ENCODE measurements at regions not wholly inside any gene's neighbourhood (a gene's known extent, or its start where the extent isn't known, plus 50 kb on each side); places are given as distances from the start of the nearest gene placed in this dataset.

GRCh38 chr14:44107156-44107555 lies 399.9 kb downstream of the FSCB start:
- H3K4me1 Mint-ChIP-seq (ENCODE audit: low read depth): no peaks in the 10 kb centered on the region
- H3K36me3 Mint-ChIP-seq: no peaks in the 10 kb centered on the region
- no peak for DNase-seq
- intact Hi-C loops (cut with micrococcal nuclease): no loop called here
- peaks cover 26% of the 10 kb centered on the region for H3K9me3 Mint-ChIP-seq
- H3K4me3 Mint-ChIP-seq: no peak overlapping the region
- no peak overlapping the region for H3K27ac Mint-ChIP-seq
- ChIA-PET CTCF (no interaction called here), POLR2A (no interaction called here)
- no peaks in the 10 kb centered on the region for H3K27me3 Mint-ChIP-seq

GRCh38 chr14:44099743-44100488 lies 407.2 kb downstream of the FSCB start:
- intact Hi-C loops (cut with micrococcal nuclease): no loop called here
- no peak overlapping the region for H3K4me3 Mint-ChIP-seq
- ChIA-PET POLR2A (no interaction called here), CTCF (no interaction called here)
- no peak overlapping the region for H3K27ac Mint-ChIP-seq
- H3K36me3 Mint-ChIP-seq: no peaks in the 10 kb centered on the region
- DNase-seq: no peak
- H3K4me1 Mint-ChIP-seq (ENCODE audit: low read depth): no peaks in the 10 kb centered on the region
- H3K27me3 Mint-ChIP-seq: no peaks in the 10 kb centered on the region
- peaks cover 10% of the 10 kb centered on the region for H3K9me3 Mint-ChIP-seq

- intact Hi-C loops (cut with micrococcal nuclease): no loop called here
- H3K36me3 Mint-ChIP-seq: no peaks in the 10 kb centered on the region
- H3K27me3 Mint-ChIP-seq: no peaks in the 10 kb centered on the region
- POLR2A ChIA-PET: no interaction called here
- no peak overlapping the region for H3K4me3 Mint-ChIP-seq
- DNase-seq: no peak
- CTCF ChIA-PET: no interaction called here
- no peak overlapping the region for H3K27ac Mint-ChIP-seq
- no peaks in the 10 kb centered on the region for H3K4me1 Mint-ChIP-seq (ENCODE audit: low read depth)
- H3K9me3 Mint-ChIP-seq: peaks cover 18% of the 10 kb centered on the region
These were observed 425.9 kb downstream of the FSCB start for GRCh38 chr14:44081146-44081545.

GRCh38 chr14:44070046-44070445 lies 437.0 kb downstream of the FSCB start:
- DNase-seq: no peak
- Mint-ChIP-seq H3K4me1 (ENCODE audit: low read depth) (no peaks in the 10 kb centered on the region), H3K9me3 (peaks cover 10% of the 10 kb centered on the region), H3K27ac (no peak overlapping the region), H3K36me3 (no peaks in the 10 kb centered on the region), H3K27me3 (no peaks in the 10 kb centered on the region), H3K4me3 (no peak overlapping the region)
- intact Hi-C loops (cut with micrococcal nuclease): no loop called here
- POLR2A ChIA-PET: no interaction called here
- CTCF ChIA-PET: no interaction called here

- Mint-ChIP-seq H3K27me3 (no peaks in the 10 kb centered on the region), H3K4me1 (ENCODE audit: low read depth) (no peaks in the 10 kb centered on the region), H3K27ac (no peak overlapping the region), H3K36me3 (no peaks in the 10 kb centered on the region), H3K9me3 (peaks cover 2% of the 10 kb centered on the region), H3K4me3 (no peak overlapping the region)
- POLR2A ChIA-PET: no interaction called here
- CTCF ChIA-PET: no interaction called here
- intact Hi-C loops (cut with micrococcal nuclease): no loop called here
- DNase-seq: no peak
These were observed 453.7 kb downstream of the FSCB start for GRCh38 chr14:44053422-44053821.

GRCh38 chr14:44041700-44042099 lies 465.4 kb downstream of the FSCB start:
- DNase-seq: no peak
- Mint-ChIP-seq H3K4me1 (ENCODE audit: low read depth) (no peaks in the 10 kb centered on the region), H3K9me3 (peaks cover 3% of the 10 kb centered on the region), H3K27ac (no peak overlapping the region), H3K27me3 (no peaks in the 10 kb centered on the region), H3K36me3 (no peaks in the 10 kb centered on the region), H3K4me3 (no peak overlapping the region)
- ChIA-PET POLR2A (no interaction called here), CTCF (no interaction called here)
- intact Hi-C loops (cut with micrococcal nuclease): no loop called here

- ChIA-PET CTCF (no interaction called here), POLR2A (no interaction called here)
- Mint-ChIP-seq H3K27ac (no peak overlapping the region), H3K36me3 (no peaks in the 10 kb centered on the region), H3K27me3 (no peaks in the 10 kb centered on the region), H3K4me1 (ENCODE audit: low read depth) (no peaks in the 10 kb centered on the region), H3K4me3 (no peak overlapping the region), H3K9me3 (peaks cover 3% of the 10 kb centered on the region)
- intact Hi-C loops (cut with micrococcal nuclease): no loop called here
- DNase-seq: no peak
These were observed 466.5 kb downstream of the FSCB start for GRCh38 chr14:44040561-44040960.

- no peak overlapping the region for H3K4me3 Mint-ChIP-seq
- DNase-seq: no peak
- peaks cover 6% of the 10 kb centered on the region for H3K9me3 Mint-ChIP-seq
- POLR2A ChIA-PET: no interaction called here
- H3K36me3 Mint-ChIP-seq: no peaks in the 10 kb centered on the region
- H3K4me1 Mint-ChIP-seq (ENCODE audit: low read depth): no peaks in the 10 kb centered on the region
- intact Hi-C loops (cut with micrococcal nuclease): no loop called here
- H3K27me3 Mint-ChIP-seq: no peaks in the 10 kb centered on the region
- no peak overlapping the region for H3K27ac Mint-ChIP-seq
- CTCF ChIA-PET: no interaction called here
These were observed 470.8 kb downstream of the FSCB start for GRCh38 chr14:44036248-44036647.

GRCh38 chr14:44035707-44036106 lies 471.4 kb downstream of the FSCB start:
- no peak for DNase-seq
- H3K4me3 Mint-ChIP-seq: no peak overlapping the region
- H3K4me1 Mint-ChIP-seq (ENCODE audit: low read depth): no peaks in the 10 kb centered on the region
- intact Hi-C loops (cut with micrococcal nuclease): no loop called here
- POLR2A ChIA-PET: no interaction called here
- H3K36me3 Mint-ChIP-seq: no peaks in the 10 kb centered on the region
- H3K9me3 Mint-ChIP-seq: peaks cover 6% of the 10 kb centered on the region
- no peaks in the 10 kb centered on the region for H3K27me3 Mint-ChIP-seq
- CTCF ChIA-PET: no interaction called here
- H3K27ac Mint-ChIP-seq: no peak overlapping the region

GRCh38 chr14:44030831-44031383 lies 476.2 kb downstream of the FSCB start:
- no peak overlapping the region for H3K27ac Mint-ChIP-seq
- POLR2A ChIA-PET: no interaction called here

GRCh38 chr14:44029933-44030332 lies 477.1 kb downstream of the FSCB start:
- POLR2A ChIA-PET: no interaction called here
- Mint-ChIP-seq H3K9me3 (peaks cover 3% of the 10 kb centered on the region), H3K36me3 (no peaks in the 10 kb centered on the region), H3K4me1 (ENCODE audit: low read depth) (no peaks in the 10 kb centered on the region), H3K27me3 (no peaks in the 10 kb centered on the region), H3K4me3 (no peak overlapping the region), H3K27ac (no peak overlapping the region)
- DNase-seq: no peak
- CTCF ChIA-PET: no interaction called here
- intact Hi-C loops (cut with micrococcal nuclease): no loop called here

More at GRCh38 chr14:44030831-44031383, 476.2 kb downstream of the FSCB start:
- H3K27me3 Mint-ChIP-seq: no peaks in the 10 kb centered on the region
- H3K36me3 Mint-ChIP-seq: no peaks in the 10 kb centered on the region
- no peak overlapping the region for H3K4me3 Mint-ChIP-seq
- peaks cover 3% of the 10 kb centered on the region for H3K9me3 Mint-ChIP-seq
- CTCF ChIA-PET: no interaction called here
- no peak for DNase-seq
- H3K4me1 Mint-ChIP-seq (ENCODE audit: low read depth): no peaks in the 10 kb centered on the region
- intact Hi-C loops (cut with micrococcal nuclease): no loop called here

- peaks cover 4% of the 10 kb centered on the region for H3K9me3 Mint-ChIP-seq
- DNase-seq: no peak
- H3K4me1 Mint-ChIP-seq (ENCODE audit: low read depth): no peaks in the 10 kb centered on the region
- ChIA-PET CTCF (no interaction called here), POLR2A (no interaction called here)
- intact Hi-C loops (cut with micrococcal nuclease): no loop called here
- H3K27ac Mint-ChIP-seq: no peak overlapping the region
- H3K36me3 Mint-ChIP-seq: no peaks in the 10 kb centered on the region
- no peaks in the 10 kb centered on the region for H3K27me3 Mint-ChIP-seq
- no peak overlapping the region for H3K4me3 Mint-ChIP-seq
These were observed 479.7 kb downstream of the FSCB start for GRCh38 chr14:44027397-44027796.

GRCh38 chr14:44010595-44010994 lies 496.5 kb downstream of the FSCB start:
- no peak overlapping the region for H3K27ac Mint-ChIP-seq
- intact Hi-C loops (cut with micrococcal nuclease): no loop called here
- CTCF ChIA-PET: no interaction called here
- DNase-seq: no peak
- H3K36me3 Mint-ChIP-seq: no peaks in the 10 kb centered on the region
- POLR2A ChIA-PET: no interaction called here
- no peaks in the 10 kb centered on the region for H3K4me1 Mint-ChIP-seq (ENCODE audit: low read depth)
- no peak overlapping the region for H3K4me3 Mint-ChIP-seq
- H3K27me3 Mint-ChIP-seq: no peaks in the 10 kb centered on the region
- peaks cover 14% of the 10 kb centered on the region for H3K9me3 Mint-ChIP-seq

Data from activated CD4-positive, alpha-beta memory T cell treated with anti-CD3 and anti-CD28 coated beads for 36 hours (primary cell).